Heart left ventricle (tissue), 16 donors: ENCODE measurements at regions not wholly inside any gene's neighbourhood (a gene's known extent, or its start where the extent isn't known, plus 50 kb on each side); places are given as distances from the start of the nearest gene placed in this dataset.

Experiments used
- ATAC-seq, 4 donors: fragments of 200-7000 bp; cut with Tn5 transposase; one replicate each; pipeline ENCODE4 v1.9.1; 2020 to 2022; ENCODE audit warnings: moderate library complexity in 4 of 4, mild to moderate bottlenecking in 3 of 4, moderate number of reproducible peaks in 1 of 4
- DNase-seq, 5 donors: peaks; one replicate each; pipeline ENCODE4 v3.0.0-alpha.2; 2020
- H3K27ac ChIP-seq, 12 donors: fragments of 200-600 bp; sonication (generic) in 4 of 12; one replicate each; pipeline versions ENCODE4 v1.5.0 to v1.8.0; 2016 to 2022; ENCODE audit warnings: mild to moderate bottlenecking in 2 of 12
- H3K27me3 ChIP-seq, 9 donors: fragments of 200-600 bp; sonication (generic) in 2 of 9; one replicate each; pipeline versions ENCODE4 v1.5.1 to v1.8.0; 2016 to 2022; ENCODE audit warnings: mild to moderate bottlenecking in 3 of 9
- H3K36me3 ChIP-seq, 9 donors: fragments of 200-600 bp; sonication (generic) in 2 of 9; one replicate each; pipeline versions ENCODE4 v1.5.0 to v1.8.0; 2018 to 2022; ENCODE audit warnings: mild to moderate bottlenecking in 2 of 9
- H3K4me1 ChIP-seq, 12 donors: fragments of 200-600 bp; sonication (generic) in 4 of 12; one replicate each; pipeline versions ENCODE4 v1.5.0 to v1.8.0; 2016 to 2022; ENCODE audit warnings: mild to moderate bottlenecking in 3 of 12
- H3K4me3 ChIP-seq, 12 donors: fragments of 200-600 bp; sonication (generic) in 4 of 12; one replicate each; pipeline versions ENCODE4 v1.5.0 to v1.8.0; 2017 to 2022; ENCODE audit warnings: mild to moderate bottlenecking in 9 of 12, moderate library complexity in 4 of 12
- H3K9me3 ChIP-seq, 12 donors: fragments of 200-600 bp; sonication (generic) in 4 of 12; one replicate each; pipeline versions ENCODE4 v1.5.0 to v1.8.0; 2016 to 2022; ENCODE audit warnings: mild to moderate bottlenecking in 1 of 12
- CTCF ChIP-seq, 12 donors: fragments of 200-600 bp; sonication (generic) in 4 of 12; IDR thresholded peaks; one replicate each; pipeline versions ENCODE4 v1.5.0 to v1.8.0; 2018 to 2022; ENCODE audit warnings: antibody characterized with exemption in 12 of 12, mild to moderate bottlenecking in 5 of 12
- POLR2A ChIP-seq, 2 donors: fragments of 450-650 bp; IDR thresholded peaks; one replicate each; pipeline ENCODE4 v1.6.1; 2017; ENCODE audit warnings: antibody characterized with exemption in 2 of 2, mild to moderate bottlenecking in 2 of 2, moderate library complexity in 2 of 2
- WGBS, 4 donors: extraction: QIAGEN DNeasy Blood & Tissue Kit in 2 of 4; methylation state at CpG; one replicate each; pipeline versions ENCODE4 v1.1.5 to v1.1.7; 2013 to 2018; 5-methylcytosine and 5-hydroxymethylcytosine counted together
- intact Hi-C, 10 donors: fragments of 100-400 bp; cut with DNase I; formaldehyde crosslinking; loops; one replicate each; pipeline versions ENCODE4 v1.11.1 to v1.14.2; 2022
- donor health status: ischemic (EF 13 %, LVEDD 7.1; RV severe dilation, severe dysfunction).
- donor health status: healthy with polysubstance abuse.
- donor health status: DM: no; HTN: yes; CAD: no.
- donor health status: DM: no; HTN: no; CAD: no.
- donor health status: ischemic (EF 25% LVEDD 6.9; RV normal size, moderate dysfunction).
- donor health status: ischemic (EF 25% LVEDD 5.7; RV mildly dilated, moderate dysfunction).
- donor health status: healthy.
- donor health status: DM: yes; HTN: yes; CAD: no.
- donor health status: ischemic (EF 35%, LVEDD 5.7; RV mildly dilated, moderate dysfunction).
- donor health status: nonischemic (EF 11% LVEDD 7.7; RV severe dilation, severe dysfunction).
- donor health status: DM: yes; HTN: yes; CAD: no.
- donor health status: PGD.
- donor health status: ischemic (EF 29% LVEDD 5.4; RV normal size, mild dysfunction).
- donor health status: nonischemic (EF 23%, LVEDD 6.1; RV moderate dilation, normal function).

GRCh38 chrX:805988-806387, 175.4 kb downstream of the SHOX start:
- no peaks in the 10 kb centered on the region for H3K9me3 ChIP-seq
- H3K27ac ChIP-seq = no peak overlapping the region
- 75 to 85% (median 79%) methylated on average over 11 of the region's 11 CpGs for WGBS, 4 donors
- no peak for DNase-seq
- no peak for ATAC-seq
- intact Hi-C loops = no loop called here
- TF ChIP-seq CTCF (IDR thresholded peaks at IDR 0.05) (no peak), POLR2A (IDR thresholded peaks at IDR 0.05) (no peak)
- H3K27me3 ChIP-seq = peaks cover 0 to 4% (median 0%) of the 10 kb centered on the region in 9 donors
- H3K4me1 ChIP-seq = no peaks in the 10 kb centered on the region
- no peaks in the 10 kb centered on the region for H3K36me3 ChIP-seq
- no peak overlapping the region for H3K4me3 ChIP-seq

DNA sequence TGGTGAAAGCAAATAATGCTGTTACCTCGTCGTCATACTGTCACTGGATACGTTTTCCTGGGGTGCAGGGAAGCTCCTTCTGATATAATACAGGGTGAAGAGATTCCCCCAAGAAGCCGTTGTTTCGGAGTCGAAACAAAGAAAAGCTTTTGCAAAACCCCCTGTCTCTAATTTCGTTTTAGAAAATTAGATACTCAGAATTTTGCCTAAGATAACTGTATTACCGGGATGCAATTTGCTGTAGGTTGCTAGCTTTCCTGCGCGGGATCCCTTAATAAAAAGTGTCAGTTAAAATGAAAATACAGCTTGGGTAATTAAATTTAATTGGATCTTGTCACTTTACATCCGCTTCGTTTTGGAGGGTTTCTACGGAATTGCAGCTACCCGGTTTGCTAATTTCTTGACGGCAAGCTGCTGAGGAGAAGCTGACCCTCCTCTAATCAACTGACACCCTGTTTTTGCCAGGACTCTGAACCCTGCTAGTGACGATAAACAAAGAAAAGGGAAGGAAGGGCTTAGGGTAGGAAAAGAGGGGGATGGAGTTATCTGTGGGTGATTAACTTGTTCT, 174.6 kb downstream of the SHOX start:
- H3K4me1 ChIP-seq = no peaks in the 10 kb centered on the region
- H3K36me3 ChIP-seq = no peaks in the 10 kb centered on the region
- no peaks in the 10 kb centered on the region for H3K9me3 ChIP-seq
- peaks cover 0 to 4% (median 0%) of the 10 kb centered on the region in 9 donors for H3K27me3 ChIP-seq
- ATAC-seq (no peak), DNase-seq (no peak)
- no peak overlapping the region for H3K4me3 ChIP-seq
- no peak for TF ChIP-seq CTCF (IDR thresholded peaks at IDR 0.05)
- TF ChIP-seq POLR2A (IDR thresholded peaks at IDR 0.05) = no peak
- 33 to 44% (median 39%) methylated on average over 16 of the region's 16 CpGs for WGBS, 4 donors
- no peak overlapping the region for H3K27ac ChIP-seq
- intact Hi-C loops = no loop called here

DNA sequence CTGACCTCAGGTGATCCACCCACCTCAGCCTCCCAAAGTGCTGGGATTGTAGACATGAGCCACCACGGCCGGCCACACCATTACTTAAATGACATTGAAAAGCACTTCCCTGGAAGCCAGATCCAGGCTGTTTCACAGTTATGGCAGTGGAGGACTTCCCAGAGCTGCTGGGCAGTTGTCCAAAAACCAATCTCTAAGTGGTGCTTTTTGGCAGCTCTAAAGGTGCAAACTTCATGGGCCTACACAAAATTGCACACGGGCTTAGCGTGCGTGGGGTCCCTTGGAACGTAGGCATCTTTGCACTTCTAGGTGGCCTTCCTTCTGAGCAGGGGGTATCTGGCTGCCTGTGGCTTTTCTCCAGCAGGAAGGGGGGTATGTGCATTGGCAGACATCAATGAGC, 172.3 kb downstream of the SHOX start:
- no peak for ATAC-seq
- DNase-seq = no peak
- Histone ChIP-seq H3K27ac (no peak overlapping the region), H3K9me3 (no peaks in the 10 kb centered on the region), H3K4me1 (no peaks in the 10 kb centered on the region), H3K4me3 (no peak overlapping the region), H3K27me3 (peaks cover 0 to 4% (median 0%) of the 10 kb centered on the region in 9 donors), H3K36me3 (no peaks in the 10 kb centered on the region)
- 69 to 90% (median 85%) methylated on average over 2 to 6 of the region's 6 CpGs for WGBS, 4 donors
- intact Hi-C loops = no loop called here
- TF ChIP-seq POLR2A (IDR thresholded peaks at IDR 0.05) (no peak), CTCF (IDR thresholded peaks at IDR 0.05) (no peak)

- Histone ChIP-seq H3K27ac (no peak overlapping the region), H3K4me1 (no peaks in the 10 kb centered on the region), H3K36me3 (no peaks in the 10 kb centered on the region), H3K4me3 (no peak overlapping the region), H3K27me3 (no peaks in the 10 kb centered on the region), H3K9me3 (no peaks in the 10 kb centered on the region)
- ATAC-seq = no peak
- 85 to 90% (median 89%) methylated on average over 3 of the region's 3 CpGs for WGBS, 4 donors
- no peak for TF ChIP-seq POLR2A (IDR thresholded peaks at IDR 0.05)
- TF ChIP-seq CTCF (IDR thresholded peaks at IDR 0.05) = no peak
- intact Hi-C loops = no loop called here
- DNase-seq = no peak
These were observed 169.2 kb downstream of the SHOX start for GRCh38 chrX:799808-800207.
